HEK293 (cell line): ENCODE measurements at regions not wholly inside any gene's neighbourhood (a gene's known extent, or its start where the extent isn't known, plus 50 kb on each side); places are given as distances from the start of the nearest gene placed in this dataset.

Experiments used
- CTCF ChIA-PET: fragments of 350-600 bp; formaldehyde crosslinking; extraction: SDS; loops from one replicate; lab custom pipeline; 2021; ENCODE audit warnings: antibody characterized with exemption; lab: Yijun Ruan, JAX
- POLR2A ChIA-PET: fragments of 300-600 bp; formaldehyde crosslinking; extraction: SDS; loops from one replicate; lab custom pipeline; 2020; ENCODE audit warnings: antibody characterized with exemption, inconsistent platforms; lab: Yijun Ruan, JAX
- H3K27ac ChIP-seq: fragments of 200-500 bp; sonication (Bioruptor generic); 2 replicates; pipeline ENCODE4 v1.5.1; 2014; ENCODE audit warnings: low read depth, low read length, control low read depth, inconsistent platforms; ENCODE audit errors: extremely low read depth
- H3K36me3 ChIP-seq, 2 experiments: fragments of 200-500 bp in 1 of 2; sonication (Bioruptor generic) in 1 of 2; 1 replicate in 1 of 2; 2 replicates in 1 of 2; pipeline ENCODE4 v1.5.1; 2014 to 2017; ENCODE audit warnings: inconsistent platforms in 2 of 2, low read length in 2 of 2; ENCODE audit not compliant: control insufficient read depth in 2 of 2, insufficient read depth in 1 of 2
- H3K4me1 ChIP-seq: fragments of 200-500 bp; sonication (Bioruptor generic); 2 replicates; pipeline ENCODE4 v1.5.1; 2014; ENCODE audit warnings: mild to moderate bottlenecking, low read length, inconsistent platforms; ENCODE audit not compliant: control insufficient read depth, insufficient read depth
- H3K4me3 ChIP-seq: 2 replicates; pipeline ENCODE4 v1.5.1; 2011; ENCODE audit warnings: low read depth, mild to moderate bottlenecking, control low read depth, low read length, moderate library complexity
- H3K9me3 ChIP-seq: fragments of 200-500 bp; sonication (Bioruptor generic); 2 replicates; pipeline ENCODE4 v1.5.1; 2014; ENCODE audit warnings: low read depth, low read length, inconsistent platforms; ENCODE audit not compliant: control insufficient read depth, insufficient read depth
- GFI1B ChIP-seq: fragments of 450-650 bp; formaldehyde crosslinking; IDR thresholded peaks from 2 replicates; pipeline ENCODE4 v1.5.1; 2016; ENCODE audit warnings: missing biosample characterization, missing genetic modification characterization
- GLIS2 ChIP-seq: fragments of 450-650 bp; formaldehyde crosslinking; IDR thresholded peaks from 2 replicates; pipeline ENCODE4 v1.5.1; 2016; ENCODE audit warnings: missing biosample characterization, missing genetic modification characterization
- KLF8 ChIP-seq: fragments of 450-650 bp; formaldehyde crosslinking; IDR thresholded peaks from 2 replicates; pipeline ENCODE4 v1.5.1; 2016; ENCODE audit warnings: missing biosample characterization, missing genetic modification characterization
- MZF1 ChIP-seq: fragments of 450-650 bp; formaldehyde crosslinking; IDR thresholded peaks from 2 replicates; pipeline ENCODE4 v1.5.1; 2017; ENCODE audit warnings: missing biosample characterization, missing genetic modification characterization, borderline replicate concordance
- OSR2 ChIP-seq: fragments of 450-650 bp; formaldehyde crosslinking; IDR thresholded peaks from 2 replicates; pipeline ENCODE4 v1.5.1; 2016; ENCODE audit warnings: missing biosample characterization, missing genetic modification characterization
- ZBTB21 ChIP-seq: fragments of 450-650 bp; formaldehyde crosslinking; IDR thresholded peaks from 2 replicates; pipeline ENCODE4 v1.5.1; 2017; ENCODE audit warnings: missing biosample characterization, missing genetic modification characterization
- ZBTB8A ChIP-seq: fragments of 450-650 bp; formaldehyde crosslinking; IDR thresholded peaks from 2 replicates; pipeline ENCODE4 v1.5.1; 2016; ENCODE audit warnings: missing biosample characterization, missing genetic modification characterization
- ZNF138 ChIP-seq: fragments of 450-650 bp; formaldehyde crosslinking; IDR thresholded peaks from 2 replicates; pipeline ENCODE4 v1.5.1; 2016; ENCODE audit warnings: missing biosample characterization, missing genetic modification characterization, borderline replicate concordance
- ZNF169 ChIP-seq: fragments of 450-650 bp; formaldehyde crosslinking; IDR thresholded peaks from 2 replicates; pipeline ENCODE4 v1.5.1; 2016; ENCODE audit warnings: missing biosample characterization, missing genetic modification characterization
- ZNF19 ChIP-seq: fragments of 450-650 bp; formaldehyde crosslinking; IDR thresholded peaks from 2 replicates; pipeline ENCODE4; 2016; ENCODE audit warnings: missing biosample characterization, missing genetic modification characterization, low read depth
- ZNF211 ChIP-seq: fragments of 450-650 bp; formaldehyde crosslinking; IDR thresholded peaks from 2 replicates; pipeline ENCODE4 v1.5.1; 2016; ENCODE audit warnings: low read depth, missing biosample characterization, missing genetic modification characterization
- ZNF292 ChIP-seq: fragments of 450-650 bp; formaldehyde crosslinking; IDR thresholded peaks from 2 replicates; pipeline ENCODE4 v1.5.1; 2016; ENCODE audit warnings: low read depth, missing biosample characterization, missing genetic modification characterization, borderline replicate concordance
- ZNF311 ChIP-seq: fragments of 450-650 bp; formaldehyde crosslinking; IDR thresholded peaks from 2 replicates; pipeline ENCODE4 v1.5.1; 2017; ENCODE audit warnings: missing biosample characterization, missing genetic modification characterization, borderline replicate concordance
- ZNF394 ChIP-seq: fragments of 450-650 bp; formaldehyde crosslinking; IDR thresholded peaks from 2 replicates; pipeline ENCODE4 v1.5.1; 2016; ENCODE audit warnings: missing biosample characterization, missing genetic modification characterization, mild to moderate bottlenecking, moderate library complexity, borderline replicate concordance
- ZNF398 ChIP-seq: fragments of 450-650 bp; formaldehyde crosslinking; IDR thresholded peaks from 2 replicates; pipeline ENCODE4 v1.5.1; 2017; ENCODE audit warnings: missing biosample characterization, missing genetic modification characterization
- ZNF404 ChIP-seq: fragments of 450-650 bp; formaldehyde crosslinking; IDR thresholded peaks from 2 replicates; pipeline ENCODE4 v1.5.1; 2017; ENCODE audit warnings: missing biosample characterization, missing genetic modification characterization
- ZNF433 ChIP-seq: fragments of 450-650 bp; formaldehyde crosslinking; IDR thresholded peaks from 2 replicates; pipeline ENCODE4 v1.5.1; 2016; ENCODE audit warnings: missing biosample characterization, missing genetic modification characterization, low read depth
- ZNF48 ChIP-seq: fragments of 450-650 bp; formaldehyde crosslinking; IDR thresholded peaks from 2 replicates; pipeline ENCODE4 v1.5.1; 2016; ENCODE audit warnings: missing biosample characterization, missing genetic modification characterization
- ZNF521 ChIP-seq: fragments of 450-650 bp; formaldehyde crosslinking; IDR thresholded peaks from 2 replicates; pipeline ENCODE4 v1.5.1; 2017; ENCODE audit warnings: missing biosample characterization, mild to moderate bottlenecking, missing genetic modification characterization
- ZNF558 ChIP-seq: fragments of 450-650 bp; formaldehyde crosslinking; IDR thresholded peaks from 2 replicates; pipeline ENCODE4 v1.5.1; 2016; ENCODE audit warnings: missing biosample characterization, missing genetic modification characterization
- ZNF624 ChIP-seq: fragments of 450-650 bp; formaldehyde crosslinking; IDR thresholded peaks from 2 replicates; pipeline ENCODE4 v1.5.1; 2017; ENCODE audit warnings: missing biosample characterization, missing genetic modification characterization
- ZNF658 ChIP-seq: fragments of 450-650 bp; formaldehyde crosslinking; IDR thresholded peaks from 2 replicates; pipeline ENCODE4; 2016; ENCODE audit warnings: missing biosample characterization, missing genetic modification characterization
- ZSCAN16 ChIP-seq: fragments of 450-650 bp; formaldehyde crosslinking; IDR thresholded peaks from 2 replicates; pipeline ENCODE4 v1.5.1; 2016; ENCODE audit warnings: missing biosample characterization, missing genetic modification characterization
- TF ChIP-seq, protein P1 (sequence below): fragments of 450-650 bp; formaldehyde crosslinking; IDR thresholded peaks from 2 replicates; pipeline ENCODE4 v1.5.1; 2016; ENCODE audit warnings: missing biosample characterization, missing genetic modification characterization

DNA sequence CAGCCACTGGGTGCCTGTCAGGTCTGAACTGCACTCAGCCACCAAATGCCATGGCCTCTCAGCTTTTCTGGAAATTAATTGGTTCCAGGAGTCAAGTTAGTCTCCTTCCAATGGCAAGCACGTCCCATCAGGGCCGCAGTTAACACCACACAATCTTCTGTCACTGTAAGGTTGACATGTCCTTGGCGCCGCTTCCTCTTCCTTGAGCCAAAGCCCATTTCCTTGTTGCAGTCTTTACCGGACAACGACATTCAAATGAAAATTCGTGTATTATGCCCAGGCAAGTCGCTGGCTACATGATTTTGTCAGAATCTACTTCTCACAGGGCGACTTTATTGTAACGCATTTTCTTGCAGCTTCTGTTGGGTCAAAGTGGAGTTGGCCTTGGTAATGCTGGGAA is 430.6 kb upstream of the KAZN start:
- no peak for TF ChIP-seq ZNF433 (tag by site-specific recombination)
- TF ChIP-seq ZNF292, result no peak
- TF ChIP-seq ZNF398 (tag by site-specific recombination), result no peak
- no peak for TF ChIP-seq OSR2
- TF ChIP-seq ZNF658, result no peak
- TF ChIP-seq MZF1 (tag by site-specific recombination), result no peak
- no peak for TF ChIP-seq ZSCAN16
- no peak for TF ChIP-seq ZNF521
- TF ChIP-seq ZNF394, result no peak
- TF ChIP-seq ZNF404 (tag by site-specific recombination), result no peak
- TF ChIP-seq ZNF211 (tag by site-specific recombination), result no peak
- no peaks in the 10 kb centered on the region for H3K9me3 ChIP-seq
- H3K4me1 ChIP-seq, result no peaks in the 10 kb centered on the region
- ChIA-PET CTCF (no interaction called here), POLR2A (no interaction called here)
- no peaks in the 10 kb centered on the region for H3K36me3 ChIP-seq
- H3K27ac ChIP-seq, result no peak overlapping the region
- no peak overlapping the region for H3K4me3 ChIP-seq

- Histone ChIP-seq H3K36me3 (no peaks in the 10 kb centered on the region), H3K9me3 (no peaks in the 10 kb centered on the region), H3K4me3 (no peak overlapping the region), H3K27ac (no peak overlapping the region), H3K4me1 (no peaks in the 10 kb centered on the region)
- TF ChIP-seq ZNF433 (tag by site-specific recombination), result no peak
- no peak for TF ChIP-seq ZBTB8A
- TF ChIP-seq GFI1B, result no peak
- TF ChIP-seq ZNF169, result no peak
- TF ChIP-seq KLF8, result no peak
- TF ChIP-seq ZNF558 (tag by site-specific recombination), result no peak
- TF ChIP-seq ZNF19 (tag by site-specific recombination), result no peak
- TF ChIP-seq, protein P1, sequence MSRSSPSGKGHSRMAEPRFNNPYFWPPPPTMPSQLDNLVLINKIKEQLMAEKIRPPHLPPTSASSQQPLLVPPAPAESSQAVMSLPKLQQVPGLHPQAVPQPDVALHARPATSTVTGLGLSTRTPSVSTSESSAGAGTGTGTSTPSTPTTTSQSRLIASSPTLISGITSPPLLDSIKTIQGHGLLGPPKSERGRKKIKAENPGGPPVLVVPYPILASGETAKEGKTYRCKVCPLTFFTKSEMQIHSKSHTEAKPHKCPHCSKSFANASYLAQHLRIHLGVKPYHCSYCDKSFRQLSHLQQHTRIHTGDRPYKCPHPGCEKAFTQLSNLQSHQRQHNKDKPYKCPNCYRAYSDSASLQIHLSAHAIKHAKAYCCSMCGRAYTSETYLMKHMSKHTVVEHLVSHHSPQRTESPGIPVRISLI (tag by site-specific recombination), result no peak
- TF ChIP-seq ZBTB21, result no peak
- TF ChIP-seq ZNF48 (tag by site-specific recombination), result no peak
- TF ChIP-seq ZNF311 (tag by site-specific recombination), result no peak
- no peak for TF ChIP-seq ZNF624 (tag by site-specific recombination)
- no peak for TF ChIP-seq ZNF138 (tag by site-specific recombination)
- no peak for TF ChIP-seq GLIS2 (tag by site-specific recombination)
- ChIA-PET CTCF (no interaction called here), POLR2A (no interaction called here)
These were observed 430.0 kb upstream of the KAZN start for GRCh38 chr1:14168326-14169063.
